Stimulated activated CD4-positive, alpha-beta T cell treated with anti-CD3 and anti-CD28 coated beads, Interleukin-4, amount 100 ng/mL, for 4 hours (primary cell): ENCODE measurements at regions not wholly inside any gene's neighbourhood (a gene's known extent, or its start where the extent isn't known, plus 50 kb on each side); places are given as distances from the start of the nearest gene placed in this dataset.

Experiments used
- DNase-seq, 2 experiments: peaks; one replicate each; pipeline ENCODE4 v3.0.0-alpha.2; 2020

DNA sequence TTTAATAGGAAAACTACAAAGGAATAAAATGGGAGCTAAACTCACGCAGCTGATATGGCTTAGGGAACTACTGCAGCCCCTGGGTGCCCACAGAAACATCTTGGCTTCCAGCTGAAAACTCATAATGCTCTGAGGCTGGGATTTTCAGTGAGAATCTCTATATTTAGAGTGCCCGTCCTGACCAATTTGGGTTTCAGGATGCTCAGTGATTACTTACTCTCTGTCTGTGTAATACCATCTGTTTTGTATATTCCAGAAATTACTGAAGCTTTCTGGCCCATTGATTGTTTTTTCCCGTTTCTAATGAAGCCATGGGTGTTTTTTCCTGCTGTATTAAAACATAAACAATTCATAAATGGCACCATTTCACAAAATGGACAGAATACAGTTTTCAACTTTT lies 50.6 kb upstream of the ZNF385D start:
- DNase-seq, result no peak

DNA sequence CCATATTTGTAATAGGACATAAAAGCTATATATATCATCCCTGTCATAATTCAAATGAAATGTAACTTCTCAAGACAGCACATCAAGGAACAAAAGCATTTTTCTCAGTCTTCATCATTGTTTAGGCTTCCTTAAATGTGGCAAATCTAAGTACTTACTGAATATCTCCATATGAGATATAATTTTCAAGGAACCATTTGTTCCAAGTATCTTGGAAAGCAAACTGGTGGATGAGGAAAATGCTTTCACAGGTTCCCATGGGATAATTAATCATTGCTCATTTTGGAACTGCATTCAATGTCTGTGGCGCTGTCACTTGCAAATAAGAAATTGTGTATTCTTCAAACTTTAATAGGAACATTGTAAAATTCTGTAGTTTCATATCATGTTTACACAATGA lies 52.6 kb upstream of the ZNF385D start:
- DNase-seq, result no peak

DNA sequence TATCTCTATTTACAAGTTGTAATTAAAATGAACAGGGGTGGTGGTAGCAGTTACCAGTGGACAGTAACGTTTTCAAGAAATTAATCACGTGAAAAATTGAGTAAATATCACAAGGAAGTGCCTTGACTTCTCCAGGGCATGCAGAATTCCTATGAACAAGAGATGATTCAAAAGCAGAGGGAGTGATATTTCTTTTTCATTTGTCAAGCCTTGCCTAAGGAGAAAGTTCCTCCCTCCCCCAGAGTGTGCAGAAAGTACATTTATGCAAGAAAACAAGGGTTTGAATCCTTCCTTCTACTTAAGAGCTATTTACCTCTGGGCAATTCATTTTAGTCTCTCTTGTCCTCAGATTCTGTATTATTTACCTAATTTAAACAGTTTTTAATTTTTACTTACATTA lies 53.3 kb upstream of the ZNF385D start:
- no peak for DNase-seq

DNA sequence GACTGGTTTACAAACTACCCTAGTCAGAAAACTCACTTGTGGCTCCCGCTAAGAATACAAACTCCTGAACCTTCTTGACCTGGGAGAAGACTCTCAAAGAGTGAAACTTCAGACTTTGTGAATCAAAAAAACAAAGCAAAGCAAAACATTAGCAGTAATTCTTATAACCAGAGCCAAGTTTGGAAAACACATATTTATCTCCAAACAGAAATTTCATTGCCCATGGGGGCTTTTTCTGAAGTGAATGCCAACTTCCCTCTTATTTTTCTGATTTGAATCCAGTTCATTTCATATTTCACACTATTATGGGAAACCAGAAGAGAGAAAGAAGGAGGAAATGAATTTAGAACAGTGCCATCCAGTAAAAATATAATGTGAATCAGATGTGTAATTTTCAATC lies 55.7 kb upstream of the ZNF385D start:
- no peak for DNase-seq

GRCh38 chr3:21825684-21826083 lies 74.7 kb upstream of the ZNF385D start:
- DNase-seq, result no peak

DNA sequence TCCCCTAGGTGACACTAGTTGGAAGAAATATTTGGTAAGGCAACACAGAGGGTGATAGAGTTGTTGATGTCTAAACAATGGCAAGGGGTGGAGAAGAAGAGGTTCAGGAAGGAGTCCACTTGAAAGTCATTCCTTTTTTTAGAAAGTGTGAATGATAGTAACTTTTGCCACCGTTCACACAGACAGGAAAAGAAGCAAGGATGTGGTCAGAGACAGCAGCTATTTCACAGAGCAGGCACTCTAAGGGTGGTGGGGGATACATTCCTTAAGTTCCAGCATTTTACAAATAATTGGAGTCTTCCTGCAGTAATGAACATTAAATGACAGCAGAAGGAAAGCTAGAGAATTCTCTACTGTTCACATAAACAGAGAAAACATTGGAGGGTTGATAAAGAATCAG lies 75.4 kb upstream of the ZNF385D start:
- no peak for DNase-seq

GRCh38 chr3:21830541-21830940 lies 79.5 kb upstream of the ZNF385D start:
- DNase-seq, result no peak

DNA sequence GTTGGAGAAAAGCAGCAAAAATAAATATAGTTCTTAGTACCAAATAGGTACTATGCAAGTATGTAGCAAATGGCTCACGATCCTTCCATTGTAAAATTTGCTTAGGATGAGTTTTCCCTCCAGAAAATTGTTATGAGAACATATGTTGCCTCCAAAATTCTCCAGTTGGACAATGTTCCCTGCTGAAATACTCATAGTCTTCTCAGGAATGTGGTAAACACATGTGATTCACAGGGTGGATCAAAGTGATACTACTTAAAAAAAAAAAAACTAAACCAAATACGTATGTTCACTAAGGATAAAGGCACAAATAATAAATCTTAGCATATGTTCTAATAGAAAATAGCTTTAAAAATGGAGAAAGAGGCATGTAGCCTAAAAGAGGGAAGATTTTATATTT lies 84.3 kb upstream of the ZNF385D start:
- DNase-seq, result no peak

DNA sequence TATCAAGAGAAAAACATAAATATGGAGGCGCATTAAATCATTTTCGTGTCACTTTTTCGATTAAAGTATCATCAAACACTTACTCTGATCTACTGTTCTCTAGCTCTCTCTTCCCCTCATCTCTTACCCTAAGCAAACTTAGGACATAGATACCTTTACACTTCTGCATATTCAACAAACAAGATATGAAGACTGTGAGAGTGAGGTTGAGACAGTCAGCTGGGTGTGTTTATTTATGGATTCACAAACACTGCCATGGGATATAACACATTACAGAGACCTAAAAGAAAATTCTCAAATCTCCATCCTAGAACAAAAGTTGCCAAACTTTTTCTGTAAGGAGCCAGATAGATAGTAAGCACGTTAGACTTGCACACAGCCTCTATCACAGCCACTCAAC lies 85.2 kb upstream of the ZNF385D start:
- DNase-seq, result no peak

GRCh38 chr3:21839176-21839575 lies 88.2 kb upstream of the ZNF385D start:
- DNase-seq, result no peak

DNA sequence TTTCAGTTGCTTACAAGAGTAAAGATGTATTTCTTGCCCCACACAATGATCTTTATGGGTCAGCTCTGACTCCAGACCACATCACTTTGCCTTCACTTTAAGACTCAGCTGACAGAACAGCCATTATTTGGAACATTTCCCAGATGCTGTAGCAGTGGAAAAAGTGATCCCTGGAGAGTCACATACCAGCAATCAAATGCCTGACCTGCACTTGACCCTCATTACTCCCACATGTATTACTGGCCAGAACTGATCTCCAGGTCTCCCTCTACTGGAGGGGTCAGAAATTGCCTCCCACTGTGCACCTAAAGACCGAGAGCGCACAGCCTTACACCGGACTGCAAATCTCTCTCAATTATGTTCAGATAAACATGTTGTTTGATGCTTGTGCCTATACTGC lies 88.6 kb upstream of the ZNF385D start:
- no peak for DNase-seq

- no peak for DNase-seq
These were observed 96.0 kb upstream of the ZNF385D start for GRCh38 chr3:21847005-21847404.

DNA sequence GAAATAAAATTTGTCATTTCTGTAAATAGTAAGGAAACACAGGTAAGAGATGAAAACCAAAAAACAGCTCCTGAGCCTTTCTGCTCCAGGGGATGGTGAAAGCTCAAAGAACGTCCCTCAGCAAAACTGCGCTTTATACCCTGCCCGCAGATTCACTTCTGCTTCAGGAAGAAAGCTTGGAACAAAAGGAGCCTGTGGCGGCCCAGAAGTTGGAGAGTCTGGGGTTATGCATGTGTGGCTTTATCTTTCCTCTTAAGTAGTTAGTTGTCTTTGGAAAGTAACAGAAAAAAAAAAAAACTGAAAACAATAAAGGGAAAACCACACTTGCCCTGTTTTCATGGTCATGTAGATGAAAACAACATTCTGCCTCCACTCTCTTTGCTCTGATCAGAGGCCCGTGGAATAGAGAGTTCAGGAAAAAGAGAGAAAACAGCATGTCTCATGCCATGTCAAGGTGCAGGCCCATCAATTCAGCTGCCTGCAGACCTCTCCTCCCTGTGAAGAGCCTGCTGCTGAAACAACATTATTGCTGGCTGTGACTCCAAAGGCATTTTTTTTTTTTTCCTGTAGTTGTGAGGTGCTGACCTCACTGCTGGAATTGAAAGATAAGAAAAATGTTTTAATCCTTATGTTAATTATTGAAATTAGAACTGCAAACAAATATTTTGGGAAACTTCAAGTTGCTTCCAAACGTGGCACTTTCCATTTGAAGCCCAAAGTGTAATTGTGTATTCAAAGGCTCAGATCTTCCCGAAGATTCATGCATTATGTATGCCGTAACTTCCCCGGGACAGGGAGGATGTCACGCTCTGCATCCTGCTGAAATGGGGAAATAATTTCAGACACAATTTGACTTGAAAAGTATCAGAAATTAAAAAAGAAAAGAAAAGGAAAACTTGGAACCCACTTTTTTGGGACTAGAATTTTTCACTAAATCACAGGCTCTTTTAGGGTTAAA lies 108.4 kb upstream of the ZNF385D start:
- no peak for DNase-seq

GRCh38 chr3:21860082-21860475 lies 109.1 kb upstream of the ZNF385D start:
- no peak for DNase-seq

DNA sequence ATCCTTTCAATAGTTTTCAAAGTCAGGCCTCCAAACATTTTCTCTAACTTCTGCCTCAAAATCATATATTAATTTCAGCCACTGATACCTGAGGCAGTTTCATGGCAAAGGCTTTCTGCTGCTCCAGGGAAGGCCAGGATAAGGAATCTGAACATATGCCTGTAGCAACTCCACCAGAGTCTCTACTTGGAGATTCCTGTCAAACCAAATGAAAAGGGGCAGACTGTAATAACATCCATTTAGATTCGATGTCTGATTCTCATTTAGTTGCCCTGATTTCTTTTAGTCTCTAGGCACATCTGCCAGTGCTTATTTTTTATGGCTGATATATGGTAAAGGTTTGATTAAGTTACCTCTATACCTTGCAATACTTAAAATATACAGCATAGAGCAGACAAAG lies 109.6 kb upstream of the ZNF385D start:
- no peak for DNase-seq

DNA sequence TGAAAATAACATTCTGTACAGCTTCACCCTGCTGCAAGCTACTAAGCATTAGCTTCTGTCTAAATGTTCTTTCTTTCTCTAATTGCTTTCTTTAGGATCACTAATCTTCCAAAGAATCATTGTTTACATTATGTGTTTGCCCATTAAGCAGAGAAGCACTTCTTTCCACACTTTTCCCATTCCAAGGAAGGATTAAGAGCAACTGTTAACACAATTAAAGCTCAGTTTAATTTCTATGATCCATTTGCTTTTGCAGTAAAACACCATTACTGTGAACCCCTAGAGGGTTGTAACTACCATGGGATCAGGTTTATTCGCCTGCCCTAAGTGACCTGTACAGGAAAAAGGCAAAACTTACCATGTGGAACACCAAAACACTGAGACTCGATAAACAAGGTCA lies 125.8 kb upstream of the ZNF385D start:
- no peak for DNase-seq

DNA sequence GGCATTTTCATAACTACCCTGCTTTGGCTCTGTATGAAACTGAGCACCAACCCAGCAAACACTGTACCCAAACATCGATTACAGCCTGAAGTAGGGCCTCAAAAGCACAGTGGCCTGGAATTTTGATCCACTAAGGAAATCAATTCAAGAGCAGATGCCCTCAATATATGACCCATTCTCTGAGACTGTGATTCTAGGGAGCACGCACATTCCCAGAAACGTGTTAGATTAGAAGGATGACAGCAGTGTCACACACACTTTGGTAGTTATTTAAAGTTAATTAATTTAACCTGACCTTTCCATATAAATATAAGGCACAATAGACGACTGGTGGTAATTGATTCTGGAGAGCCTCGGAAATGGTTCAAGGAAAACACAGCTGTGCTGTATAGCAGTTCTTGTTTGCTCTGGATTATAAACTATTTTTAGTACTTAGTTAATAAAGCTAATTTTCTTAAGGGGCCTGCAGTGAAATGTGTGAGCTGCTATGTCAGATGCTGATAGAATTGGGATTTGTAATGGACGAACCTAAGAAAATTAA lies 126.3 kb upstream of the ZNF385D start:
- no peak for DNase-seq

GRCh38 chr3:21879184-21879886 lies 128.3 kb upstream of the ZNF385D start:
- DNase-seq, result no peak

DNA sequence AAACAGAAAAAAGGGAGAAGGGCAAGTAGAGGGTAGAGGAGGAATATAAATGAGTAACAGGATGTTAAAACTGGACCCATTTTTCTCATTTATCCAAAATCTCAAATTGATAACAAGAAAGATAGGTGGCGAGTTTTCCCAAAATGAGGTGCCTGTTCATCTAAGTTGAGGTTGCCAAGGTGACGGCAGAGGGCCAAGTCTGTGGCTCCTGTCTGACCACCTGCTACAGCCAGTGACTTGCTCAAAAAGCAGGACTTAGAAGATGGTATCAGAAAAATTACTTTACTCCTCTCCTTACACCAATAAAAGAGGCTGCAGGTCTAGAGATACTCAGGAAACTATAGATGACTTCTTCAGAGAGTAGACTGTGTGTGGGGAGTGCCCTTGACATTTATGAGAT lies 137.6 kb upstream of the ZNF385D start:
- DNase-seq, result no peak

GRCh38 chr3:21889166-21889565 lies 138.2 kb upstream of the ZNF385D start:
- no peak for DNase-seq

GRCh38 chr3:21892104-21892503 lies 141.1 kb upstream of the ZNF385D start:
- no peak for DNase-seq

DNA sequence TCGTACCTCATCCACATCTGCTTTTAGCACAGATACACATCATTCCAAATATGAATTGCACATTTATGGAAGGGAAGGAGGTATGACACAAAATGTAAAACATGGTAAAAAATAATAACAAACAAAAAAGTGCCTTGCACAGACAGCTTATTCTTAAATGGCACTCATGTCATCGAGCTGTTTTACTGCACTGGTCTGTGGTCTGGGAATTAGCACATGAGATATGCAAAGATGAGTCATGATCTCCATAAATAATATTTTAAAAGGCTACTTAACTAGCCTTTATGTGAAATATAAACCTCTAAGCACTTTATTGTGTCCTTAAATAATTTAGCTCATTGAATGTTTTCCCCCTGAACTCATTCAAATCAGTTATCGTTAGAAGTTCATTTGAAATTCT lies 142.2 kb upstream of the ZNF385D start:
- no peak for DNase-seq

DNA sequence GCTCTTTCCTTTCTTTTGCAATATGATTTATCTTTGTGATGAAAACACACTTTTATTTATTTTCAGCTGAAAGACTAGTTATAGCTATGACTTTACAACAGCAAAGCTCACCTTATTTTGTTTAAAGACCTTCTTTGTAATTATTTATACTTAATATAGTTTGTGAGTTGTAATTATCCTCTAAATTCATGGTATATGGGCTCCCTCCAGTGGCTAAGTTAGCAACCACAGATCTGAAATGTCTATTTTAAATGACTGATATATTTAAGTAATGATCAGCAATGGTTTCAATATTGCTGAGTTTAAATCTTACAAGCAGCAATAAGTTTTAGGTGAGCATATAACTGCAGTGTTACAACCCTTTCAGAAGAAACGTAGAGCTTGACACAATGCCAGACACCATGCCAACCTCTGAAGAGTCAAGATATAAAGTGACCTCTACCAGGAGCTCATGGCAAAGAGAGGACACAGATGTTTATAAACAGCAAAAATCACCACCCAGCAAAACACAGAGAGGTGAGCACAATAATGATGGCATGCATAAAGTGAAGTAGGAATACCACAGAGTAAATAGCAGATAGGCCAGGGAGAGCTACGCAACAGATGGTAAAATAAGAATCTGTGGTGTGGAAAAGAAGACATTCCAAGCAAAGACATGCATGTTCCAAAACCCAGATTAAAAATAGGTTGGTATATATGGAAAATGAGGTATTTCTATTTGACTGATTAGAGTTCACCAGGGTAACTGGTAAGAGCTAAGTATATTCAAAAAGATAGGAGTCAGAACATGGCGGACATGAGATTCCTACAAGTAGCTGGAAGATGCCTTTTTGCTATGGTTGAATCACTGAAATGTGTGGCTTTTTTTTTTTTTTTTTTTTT lies 143.7 kb upstream of the ZNF385D start:
- no peak for DNase-seq
